ENCODE measurements at regions not wholly inside any gene's neighbourhood (a gene's known extent, or its start where the extent isn't known, plus 50 kb on each side); places are given as distances from the start of the nearest gene placed in this dataset.

- ChIA-PET CTCF (no interaction called here), POLR2A (no interaction called here)
- H3K4me3 ChIP-seq (ENCODE audit: low read depth, low read length), result no peak overlapping the region
- no peak for DNase-seq (ENCODE audit: low read depth, low spot score)
- no peak for TF ChIP-seq CTCF (IDR thresholded peaks at IDR 0.05; ENCODE audit: insufficient read depth, low read length, missing control alignments)
Measured at GRCh38 chr3:189537135-189537534, 94.1 kb upstream of the TP63 start.

GRCh38 chr3:189547448-189547847 lies 83.7 kb upstream of the TP63 start:
- no peak for TF ChIP-seq CTCF (IDR thresholded peaks at IDR 0.05; ENCODE audit: insufficient read depth, low read length, missing control alignments)
- ChIA-PET CTCF (no interaction called here), POLR2A (no interaction called here)
- no peak overlapping the region for H3K4me3 ChIP-seq (ENCODE audit: low read depth, low read length)
- DNase-seq (ENCODE audit: low read depth, low spot score), result no peak

DNA sequence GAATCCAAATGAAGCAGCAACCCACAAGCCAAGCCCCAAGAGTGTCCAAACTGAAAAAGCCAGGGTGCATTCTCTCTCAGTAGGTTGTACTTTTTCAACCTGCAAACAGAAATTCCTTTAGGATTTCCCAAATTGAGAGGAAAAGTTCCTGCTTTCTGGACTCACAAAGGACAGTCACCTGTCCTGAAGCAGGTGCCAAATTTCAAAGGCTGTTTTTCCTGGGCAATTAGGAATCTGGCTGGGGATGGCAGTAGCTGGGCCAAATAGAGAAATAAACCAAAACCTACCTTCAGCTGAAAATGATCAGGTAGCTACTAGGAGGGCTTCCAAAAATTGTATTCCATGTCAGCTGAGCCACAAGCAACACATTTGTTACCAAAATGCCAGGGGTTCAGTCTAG lies 83.1 kb upstream of the TP63 start:
- no peak for TF ChIP-seq CTCF (IDR thresholded peaks at IDR 0.05; ENCODE audit: insufficient read depth, low read length, missing control alignments)
- CTCF ChIA-PET, result no interaction called here

DNA sequence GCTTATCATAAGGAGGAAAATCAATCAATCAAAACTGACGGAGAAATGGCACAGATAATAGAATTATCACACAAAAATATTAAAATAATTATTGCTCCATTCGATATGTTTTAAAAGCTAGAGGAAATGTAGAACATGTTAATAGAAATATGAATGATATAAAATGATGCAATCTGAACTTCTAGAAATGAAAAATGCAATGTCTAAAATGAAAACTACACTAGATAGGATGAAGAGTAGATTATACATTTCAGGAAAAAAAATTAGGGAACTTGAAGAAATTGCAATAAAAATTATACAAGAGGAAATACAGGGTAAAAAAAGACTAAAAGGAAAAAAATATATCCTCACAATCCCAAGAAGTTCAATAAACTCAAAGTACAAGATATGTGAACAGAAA lies 80.2 kb upstream of the TP63 start:
- POLR2A ChIA-PET, result no interaction called here
- CTCF ChIA-PET, result no interaction called here
- no peak for DNase-seq (ENCODE audit: low read depth, low spot score)
- no peak overlapping the region for H3K4me3 ChIP-seq (ENCODE audit: low read depth, low read length)
- no peak for TF ChIP-seq CTCF (IDR thresholded peaks at IDR 0.05; ENCODE audit: insufficient read depth, low read length, missing control alignments)

More for the DNA sequence above, 83.1 kb upstream of the TP63 start:
- POLR2A ChIA-PET, result no interaction called here
- DNase-seq (ENCODE audit: low read depth, low spot score), result no peak
- no peak overlapping the region for H3K4me3 ChIP-seq (ENCODE audit: low read depth, low read length)

DNA sequence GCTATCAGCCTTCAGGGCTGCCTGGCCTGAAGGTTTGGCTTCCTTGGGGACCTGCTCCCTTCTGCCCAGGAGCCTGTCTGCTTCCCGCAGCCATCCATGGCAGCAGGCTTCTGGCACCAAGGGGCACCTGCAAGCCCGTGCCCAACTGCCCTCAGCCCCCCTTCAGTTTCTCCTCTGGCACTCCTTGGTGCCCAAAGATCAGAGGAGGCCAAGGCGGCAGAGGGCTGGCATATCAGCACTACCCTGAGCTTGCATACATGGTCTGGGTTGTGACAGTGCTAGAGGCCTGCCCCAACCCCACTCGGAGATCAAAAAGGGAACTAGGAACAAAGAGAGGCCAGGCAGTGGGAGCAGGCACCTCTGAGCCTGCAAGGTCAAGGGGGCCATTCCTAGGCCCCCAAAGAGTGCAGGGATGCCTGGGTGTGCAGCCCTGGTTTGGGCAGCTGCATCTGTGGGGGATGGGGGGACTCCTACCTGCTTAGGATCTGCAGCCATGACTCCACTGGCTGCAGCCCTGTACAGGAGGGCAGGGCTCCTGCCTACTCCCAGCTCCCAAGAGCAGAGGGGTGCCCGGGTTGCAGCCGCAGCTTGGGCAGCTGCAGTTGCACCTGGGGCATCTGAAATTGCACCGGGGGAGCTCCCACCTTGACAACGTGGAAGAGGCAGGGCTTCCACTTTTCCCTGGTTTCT lies 76.2 kb upstream of the TP63 start:
- TF ChIP-seq CTCF (IDR thresholded peaks at IDR 0.05; ENCODE audit: insufficient read depth, low read length, missing control alignments), result no peak
- ChIA-PET POLR2A (no interaction called here), CTCF (interaction anchor here (2.3 kb wide), 1 partner anchor 8 kb away, joined by 8 read pairs; no protein-coding TSS in a partner anchor)
- DNase-seq (ENCODE audit: low read depth, low spot score), result no peak
- no peak overlapping the region for H3K4me3 ChIP-seq (ENCODE audit: low read depth, low read length)

- ChIA-PET CTCF (no interaction called here), POLR2A (no interaction called here)
- DNase-seq (ENCODE audit: low read depth, low spot score), result no peak
- TF ChIP-seq CTCF (IDR thresholded peaks at IDR 0.05; ENCODE audit: insufficient read depth, low read length, missing control alignments), result no peak
- H3K4me3 ChIP-seq (ENCODE audit: low read depth, low read length), result no peak overlapping the region
Measured at GRCh38 chr3:189555558-189555881, 75.7 kb upstream of the TP63 start.
